DND-41 (cell line): ENCODE measurements at regions not wholly inside any gene's neighbourhood (a gene's known extent, or its start where the extent isn't known, plus 50 kb on each side); places are given as distances from the start of the nearest gene placed in this dataset.

Experiments used
- ATAC-seq: fragments of 200-7000 bp; cut with Tn5 transposase; 3 replicates; pipeline ENCODE4 v1.9.1; 2021; ENCODE audit warnings: low read depth; ENCODE audit not compliant: insufficient read depth
- DNase-seq: peaks from one replicate; pipeline ENCODE4 v3.0.0-alpha.2; 2020
- H2AFZ ChIP-seq: 2 replicates; pipeline ENCODE4 v1.6.0; 2012; ENCODE audit warnings: low read depth, low read length
- H3K27ac ChIP-seq: 2 replicates; pipeline ENCODE4 v1.5.1; 2012; ENCODE audit warnings: low read length, inconsistent platforms
- H3K27me3 ChIP-seq: fragments of 200-600 bp; sonication (generic); 2 replicates; pipeline ENCODE4 v1.6.0; 2012; ENCODE audit warnings: low read length, mild to moderate bottlenecking, inconsistent platforms; ENCODE audit not compliant: insufficient read depth, poor library complexity
- H3K36me3 ChIP-seq: 2 replicates; pipeline ENCODE4 v1.5.1; 2012; ENCODE audit warnings: low read length, inconsistent platforms; ENCODE audit not compliant: insufficient read depth
- H3K4me1 ChIP-seq: 2 replicates; pipeline ENCODE4 v1.5.1; 2012; ENCODE audit warnings: mild to moderate bottlenecking, low read length; ENCODE audit not compliant: insufficient read depth
- H3K4me2 ChIP-seq: 2 replicates; pipeline ENCODE4 v1.6.0; 2012; ENCODE audit warnings: mild to moderate bottlenecking, moderate library complexity, low read length, inconsistent platforms; ENCODE audit not compliant: insufficient read depth
- H3K4me3 ChIP-seq, 2 experiments: fragments of 200-600 bp in 1 of 2; shearing (Covaris generic) in 1 of 2; 2 replicates each; pipeline ENCODE4 v1.5.1; 2012 to 2016; ENCODE audit warnings: inconsistent platforms in 2 of 2, low read length in 2 of 2, mild to moderate bottlenecking in 2 of 2, low read depth in 1 of 2, moderate library complexity in 1 of 2
- H3K79me2 ChIP-seq: 2 replicates; pipeline ENCODE4 v1.6.0; 2012; ENCODE audit warnings: low read length, inconsistent platforms; ENCODE audit not compliant: insufficient read depth
- H3K9ac ChIP-seq: 2 replicates; pipeline ENCODE4 v1.6.0; 2012; ENCODE audit warnings: low read depth, mild to moderate bottlenecking, inconsistent platforms, low read length, moderate library complexity
- H3K9me3 ChIP-seq: 2 replicates; pipeline ENCODE4 v1.5.1; 2012; ENCODE audit warnings: low read length, moderate library complexity, mild to moderate bottlenecking, inconsistent platforms; ENCODE audit not compliant: insufficient read depth, severe bottlenecking
- H4K20me1 ChIP-seq: 2 replicates; pipeline ENCODE4 v1.6.0; 2012; ENCODE audit warnings: low read length; ENCODE audit not compliant: insufficient read depth
- CTCF ChIP-seq: IDR thresholded peaks from 2 replicates; pipeline ENCODE4 v1.5.1; 2012; ENCODE audit warnings: borderline replicate concordance, low read length, moderate library complexity, mild to moderate bottlenecking; ENCODE audit not compliant: poor library complexity, severe bottlenecking; ENCODE audit errors: extremely low read depth
- EZH2 ChIP-seq: IDR thresholded peaks from 3 replicates; pipeline ENCODE4 v1.6.1; 2012; ENCODE audit warnings: borderline replicate concordance, low read depth, mild to moderate bottlenecking, moderate library complexity, low read length, inconsistent platforms; ENCODE audit not compliant: severe bottlenecking

- Histone ChIP-seq H3K4me2 (no peak overlapping the region), H3K79me2 (no peaks in the 10 kb centered on the region), H4K20me1 (no peaks in the 10 kb centered on the region), H3K4me1 (no peaks in the 10 kb centered on the region), H3K27ac (no peak overlapping the region), H3K9me3 (no peaks in the 10 kb centered on the region), H2AFZ (no peak overlapping the region), H3K36me3 (no peaks in the 10 kb centered on the region), H3K27me3 (no peaks in the 10 kb centered on the region), H3K4me3 (no peak overlapping the region), H3K9ac (no peak overlapping the region)
- ATAC-seq (no peak), DNase-seq (no peak)
- TF ChIP-seq CTCF (no peak), EZH2 (no peak)
These were observed 577.1 kb upstream of the CDH5 start for GRCh38 chr16:65789161-65789945.

GRCh38 chr16:65788434-65789140 is 577.9 kb upstream of the CDH5 start:
- no peak for TF ChIP-seq EZH2
- no peak for TF ChIP-seq CTCF
- no peak overlapping the region for H3K4me2 ChIP-seq
- H3K9ac ChIP-seq = no peak overlapping the region
- DNase-seq (no peak), ATAC-seq (no peak)
- H3K4me1 ChIP-seq = no peaks in the 10 kb centered on the region
- no peak overlapping the region for H3K27ac ChIP-seq
- no peak overlapping the region for H2AFZ ChIP-seq
- no peaks in the 10 kb centered on the region for H3K79me2 ChIP-seq
- no peak overlapping the region for H3K4me3 ChIP-seq
- H3K27me3 ChIP-seq = no peaks in the 10 kb centered on the region
- no peaks in the 10 kb centered on the region for H3K36me3 ChIP-seq
- no peaks in the 10 kb centered on the region for H4K20me1 ChIP-seq
- no peaks in the 10 kb centered on the region for H3K9me3 ChIP-seq

GRCh38 chr16:65787921-65788320 is 578.6 kb upstream of the CDH5 start:
- H3K27me3 ChIP-seq = no peaks in the 10 kb centered on the region
- H3K36me3 ChIP-seq = no peaks in the 10 kb centered on the region
- H3K9ac ChIP-seq = no peak overlapping the region
- no peak for TF ChIP-seq CTCF
- TF ChIP-seq EZH2 = no peak
- no peaks in the 10 kb centered on the region for H3K79me2 ChIP-seq
- no peak overlapping the region for H2AFZ ChIP-seq
- no peaks in the 10 kb centered on the region for H4K20me1 ChIP-seq
- H3K4me1 ChIP-seq = no peaks in the 10 kb centered on the region
- no peak for DNase-seq
- no peaks in the 10 kb centered on the region for H3K9me3 ChIP-seq
- H3K4me2 ChIP-seq = no peak overlapping the region
- H3K4me3 ChIP-seq = no peak overlapping the region
- H3K27ac ChIP-seq = no peak overlapping the region
- no peak for ATAC-seq
